ENCODE measurements at regions not wholly inside any gene's neighbourhood (a gene's known extent, or its start where the extent isn't known, plus 50 kb on each side); places are given as distances from the start of the nearest gene placed in this dataset.
"Not testable (repeated sequence)": the region's sequence is repeated elsewhere in the genome, so short reads cannot be mapped to it uniquely, and the experiment has no call there.

DNA sequence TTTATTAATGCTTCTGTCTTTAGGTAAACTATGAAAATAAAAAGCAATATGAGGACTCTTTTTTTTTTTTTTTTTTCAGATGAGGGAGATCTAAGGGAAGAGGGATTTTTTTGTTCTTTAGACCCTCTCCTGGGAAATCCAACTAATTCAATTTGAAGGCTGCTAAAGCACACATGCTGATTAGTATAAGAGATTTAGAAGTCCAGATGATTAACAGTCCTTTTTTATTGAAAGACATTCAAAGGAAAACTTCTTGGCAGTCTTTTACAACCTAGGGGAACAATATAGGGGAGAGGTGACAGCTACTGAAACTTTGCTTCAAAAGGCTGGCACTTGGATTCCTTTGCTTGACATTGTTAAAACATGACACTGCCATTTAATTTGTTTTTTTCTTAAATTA is 602.5 kb downstream of the RAPGEF2 start:
- DNase-seq, result no peak
- Histone ChIP-seq H3K27me3 (ENCODE audit: control insufficient read depth in 3 of 3, insufficient read depth in 3 of 3, low read length in 2 of 3) (no peaks in the 10 kb centered on the region), H3K4me1 (ENCODE audit: control insufficient read depth in 5 of 5, insufficient read depth in 5 of 5, low read length in 5 of 5) (no peaks in the 10 kb centered on the region), H3K27ac (ENCODE audit: low read depth in 1 of 2, low read length in 1 of 2) (no peak overlapping the region), H3K9me3 (ENCODE audit: control insufficient read depth in 4 of 4, insufficient read depth in 3 of 4, low read length in 3 of 4) (peaks cover 0 to 9% (median under 1%) of the 10 kb centered on the region in 4 donors), H3K9ac (ENCODE audit: insufficient read depth in 1 of 2, low read length in 2 of 2) (no peak overlapping the region), H3K36me3 (ENCODE audit: control insufficient read depth in 4 of 4, insufficient read depth in 4 of 4, low read length in 4 of 4) (no peaks in the 10 kb centered on the region), H3K4me3 (no peak overlapping the region)
- no peak for ATAC-seq (ENCODE audit: insufficient read depth, low FRiP score)
- TF ChIP-seq, protein P1, sequence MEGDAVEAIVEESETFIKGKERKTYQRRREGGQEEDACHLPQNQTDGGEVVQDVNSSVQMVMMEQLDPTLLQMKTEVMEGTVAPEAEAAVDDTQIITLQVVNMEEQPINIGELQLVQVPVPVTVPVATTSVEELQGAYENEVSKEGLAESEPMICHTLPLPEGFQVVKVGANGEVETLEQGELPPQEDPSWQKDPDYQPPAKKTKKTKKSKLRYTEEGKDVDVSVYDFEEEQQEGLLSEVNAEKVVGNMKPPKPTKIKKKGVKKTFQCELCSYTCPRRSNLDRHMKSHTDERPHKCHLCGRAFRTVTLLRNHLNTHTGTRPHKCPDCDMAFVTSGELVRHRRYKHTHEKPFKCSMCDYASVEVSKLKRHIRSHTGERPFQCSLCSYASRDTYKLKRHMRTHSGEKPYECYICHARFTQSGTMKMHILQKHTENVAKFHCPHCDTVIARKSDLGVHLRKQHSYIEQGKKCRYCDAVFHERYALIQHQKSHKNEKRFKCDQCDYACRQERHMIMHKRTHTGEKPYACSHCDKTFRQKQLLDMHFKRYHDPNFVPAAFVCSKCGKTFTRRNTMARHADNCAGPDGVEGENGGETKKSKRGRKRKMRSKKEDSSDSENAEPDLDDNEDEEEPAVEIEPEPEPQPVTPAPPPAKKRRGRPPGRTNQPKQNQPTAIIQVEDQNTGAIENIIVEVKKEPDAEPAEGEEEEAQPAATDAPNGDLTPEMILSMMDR (IDR thresholded peaks at IDR 0.05; ENCODE audit: control extremely low read depth, extremely low read depth), result no peak

DNA sequence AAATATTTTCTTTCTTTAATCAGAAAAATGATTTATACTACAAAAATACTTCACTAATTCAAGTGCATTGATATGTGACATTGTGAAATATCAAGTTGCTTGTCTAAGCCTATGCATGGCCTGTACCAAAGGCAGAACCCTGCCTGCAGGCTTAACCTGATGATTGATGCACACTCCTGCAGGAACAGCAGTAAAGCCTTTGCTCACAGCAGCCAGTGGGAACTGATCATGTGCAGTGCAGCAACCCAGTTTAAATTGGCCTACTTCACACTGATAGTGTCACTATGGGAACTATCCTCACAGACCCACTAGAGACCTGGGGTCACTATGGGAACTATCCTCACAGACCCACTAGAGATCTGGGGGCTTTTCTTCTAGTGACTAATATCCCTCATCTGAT is 603.8 kb downstream of the RAPGEF2 start:
- Histone ChIP-seq H3K4me1 (ENCODE audit: control insufficient read depth in 5 of 5, insufficient read depth in 5 of 5, low read length in 5 of 5) (no peaks in the 10 kb centered on the region), H3K4me3 (no peak overlapping the region), H3K36me3 (ENCODE audit: control insufficient read depth in 4 of 4, insufficient read depth in 4 of 4, low read length in 4 of 4) (no peaks in the 10 kb centered on the region), H3K27me3 (ENCODE audit: control insufficient read depth in 3 of 3, insufficient read depth in 3 of 3, low read length in 2 of 3) (no peaks in the 10 kb centered on the region), H3K9ac (ENCODE audit: insufficient read depth in 1 of 2, low read length in 2 of 2) (no peak overlapping the region), H3K9me3 (ENCODE audit: control insufficient read depth in 4 of 4, insufficient read depth in 3 of 4, low read length in 3 of 4) (peaks cover 0 to 9% (median under 1%) of the 10 kb centered on the region in 4 donors), H3K27ac (ENCODE audit: low read depth in 1 of 2, low read length in 1 of 2) (no peak overlapping the region)
- DNase-seq (no peak), ATAC-seq (ENCODE audit: insufficient read depth, low FRiP score) (no peak)
- TF ChIP-seq, protein P1 (IDR thresholded peaks at IDR 0.05; ENCODE audit: control extremely low read depth, extremely low read depth), result no peak

DNA sequence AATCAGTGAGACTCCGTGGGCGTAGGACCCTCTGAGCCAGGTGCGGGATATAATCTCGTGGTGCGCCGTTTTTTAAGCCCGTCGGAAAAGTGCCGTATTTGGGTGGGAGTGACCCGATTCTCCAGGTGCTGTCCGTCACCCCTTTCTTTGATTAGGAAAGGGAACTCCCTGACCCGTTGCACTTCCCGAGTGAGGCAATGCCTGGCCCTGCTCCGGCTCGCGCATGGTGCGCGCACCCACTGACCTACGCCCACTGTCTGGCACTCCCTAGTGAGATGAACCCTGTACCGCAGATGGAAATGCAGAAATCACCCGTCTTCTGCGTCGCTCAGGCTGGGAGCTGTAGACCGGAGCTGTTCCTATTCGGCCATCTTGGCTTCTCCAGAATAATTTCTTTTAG is 612.3 kb downstream of the RAPGEF2 start:
- H3K9me3 ChIP-seq (ENCODE audit: control insufficient read depth in 4 of 4, insufficient read depth in 3 of 4, low read length in 3 of 4); ATAC-seq (ENCODE audit: insufficient read depth, low FRiP score); DNase-seq; H3K27ac ChIP-seq (ENCODE audit: low read depth in 1 of 2, low read length in 1 of 2); H3K27me3 ChIP-seq (ENCODE audit: control insufficient read depth in 3 of 3, insufficient read depth in 3 of 3, low read length in 2 of 3); H3K4me3 ChIP-seq; H3K36me3 ChIP-seq (ENCODE audit: control insufficient read depth in 4 of 4, insufficient read depth in 4 of 4, low read length in 4 of 4); H3K9ac ChIP-seq (ENCODE audit: insufficient read depth in 1 of 2, low read length in 2 of 2); H3K4me1 ChIP-seq (ENCODE audit: control insufficient read depth in 5 of 5, insufficient read depth in 5 of 5, low read length in 5 of 5): not testable (repeated sequence)
- WGBS, 2 donors, result 90 to 91% methylated on average over 25 of the region's 25 CpGs

DNA sequence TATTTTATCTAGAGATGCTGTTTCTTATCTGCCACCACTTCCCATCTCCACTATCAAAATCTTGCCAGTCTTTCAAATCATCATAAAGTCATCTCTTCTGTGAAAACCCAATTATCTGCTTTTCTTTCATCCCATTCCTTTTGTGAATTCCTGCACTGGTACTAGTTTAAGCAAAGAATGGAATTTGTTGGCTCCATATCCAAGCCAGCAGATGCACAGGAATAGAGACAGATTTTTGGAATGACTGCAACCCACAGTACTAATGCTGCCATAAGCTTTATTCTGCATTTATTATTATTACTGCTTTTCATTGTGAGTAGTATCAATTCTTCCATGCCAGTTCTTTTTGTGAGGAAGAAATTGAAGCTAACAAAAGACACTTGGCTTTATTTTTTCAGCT is 616.7 kb downstream of the RAPGEF2 start:
- H3K4me1 ChIP-seq (ENCODE audit: control insufficient read depth in 5 of 5, insufficient read depth in 5 of 5, low read length in 5 of 5), result no peaks in the 10 kb centered on the region
- no peak overlapping the region for H3K27ac ChIP-seq (ENCODE audit: low read depth in 1 of 2, low read length in 1 of 2)
- ATAC-seq (ENCODE audit: insufficient read depth, low FRiP score), result no peak
- TF ChIP-seq, protein P1 (IDR thresholded peaks at IDR 0.05; ENCODE audit: control extremely low read depth, extremely low read depth), result no peak
- no peak overlapping the region for H3K4me3 ChIP-seq
- DNase-seq, result no peak
- H3K9me3 ChIP-seq (ENCODE audit: control insufficient read depth in 4 of 4, insufficient read depth in 3 of 4, low read length in 3 of 4), result peaks cover 0 to 4% (median 0%) of the 10 kb centered on the region in 4 donors
- H3K36me3 ChIP-seq (ENCODE audit: control insufficient read depth in 4 of 4, insufficient read depth in 4 of 4, low read length in 4 of 4), result no peaks in the 10 kb centered on the region
- H3K9ac ChIP-seq (ENCODE audit: insufficient read depth in 1 of 2, low read length in 2 of 2), result no peak overlapping the region
- H3K27me3 ChIP-seq (ENCODE audit: control insufficient read depth in 3 of 3, insufficient read depth in 3 of 3, low read length in 2 of 3), result no peaks in the 10 kb centered on the region

Measured in lung (tissue), 11 donors.